Fibroblast of lung (primary cell): ENCODE measurements at regions not wholly inside any gene's neighbourhood (a gene's known extent, or its start where the extent isn't known, plus 50 kb on each side); places are given as distances from the start of the nearest gene placed in this dataset.

Experiments
- DNase-seq, 2 donors: peaks; one replicate each; pipeline versions ENCODE4 v3.0.0 to v3.0.0-alpha.2; 2010; ENCODE audit warnings: low read depth in 2 of 2
- H2AFZ ChIP-seq: 2 replicates; pipeline ENCODE4 v1.5.1; 2012; ENCODE audit warnings: low read length, control low read depth, inconsistent platforms
- H3K27ac ChIP-seq: 2 replicates; pipeline ENCODE4 v1.5.1; 2011; ENCODE audit warnings: low read length, control low read depth; ENCODE audit not compliant: insufficient read depth
- H3K27me3 ChIP-seq: 2 replicates; pipeline ENCODE4 v1.5.1; 2011; ENCODE audit warnings: mild to moderate bottlenecking, low read length; ENCODE audit not compliant: control insufficient read depth, insufficient read depth
- H3K36me3 ChIP-seq: 2 replicates; pipeline ENCODE4 v1.5.1; 2011; ENCODE audit warnings: low read length; ENCODE audit not compliant: control insufficient read depth, insufficient read depth
- H3K4me1 ChIP-seq: 2 replicates; pipeline ENCODE4 v1.5.1; 2011; ENCODE audit warnings: low read length; ENCODE audit not compliant: control insufficient read depth, insufficient read depth; ENCODE audit errors: extremely low read depth
- H3K4me2 ChIP-seq: 2 replicates; pipeline ENCODE4 v1.5.1; 2011; ENCODE audit warnings: low read length, control low read depth; ENCODE audit not compliant: insufficient read depth; ENCODE audit errors: extremely low read depth
- H3K4me3 ChIP-seq, 4 experiments: fragments of 200-600 bp in 1 of 4; sonication (generic) in 1 of 4; replicated peaks in 1 of 4; 2 replicates each; pipeline ENCODE4 v1.5.1; 2011 to 2016; ENCODE audit warnings: low read length in 4 of 4, low read depth in 3 of 4, mild to moderate bottlenecking in 3 of 4, control low read depth in 2 of 4, inconsistent platforms in 1 of 4, mixed read lengths in 1 of 4; ENCODE audit not compliant: insufficient read depth in 1 of 4; ENCODE audit errors: control extremely low read depth in 1 of 4
- H3K79me2 ChIP-seq: 2 replicates; pipeline ENCODE4 v1.5.1; 2012; ENCODE audit warnings: mild to moderate bottlenecking, low read length, inconsistent platforms; ENCODE audit not compliant: control insufficient read depth, insufficient read depth
- H3K9ac ChIP-seq: 2 replicates; pipeline ENCODE4 v1.5.1; 2011; ENCODE audit warnings: mild to moderate bottlenecking, low read length, control low read depth; ENCODE audit not compliant: insufficient read depth
- H3K9me3 ChIP-seq: 2 replicates; pipeline ENCODE4 v1.5.1; 2012; ENCODE audit warnings: low read depth, low read length; ENCODE audit not compliant: control insufficient read depth, insufficient read depth
- H4K20me1 ChIP-seq: 2 replicates; pipeline ENCODE4 v1.5.1; 2011; ENCODE audit warnings: low read length; ENCODE audit not compliant: control insufficient read depth, insufficient read depth; ENCODE audit errors: extremely low read depth
- EZH2 ChIP-seq: IDR thresholded peaks from 2 replicates; pipeline ENCODE4 v1.5.1; 2012; ENCODE audit warnings: low read length, control low read depth, mild to moderate bottlenecking; ENCODE audit errors: missing control alignments
- TF ChIP-seq, protein P1 (sequence below), 2 donors: IDR thresholded peaks in 1 of 2; conservative IDR thresholded peaks in 1 of 2; 1 replicate in 1 of 2; 2 replicates in 1 of 2; pipeline ENCODE4 v1.5.1; 2011 to 2012; ENCODE audit warnings: low read length in 2 of 2, control low read depth in 1 of 2, inconsistent platforms in 1 of 2, low read depth in 1 of 2, mild to moderate bottlenecking in 1 of 2

- DNase-seq = no peak
- no peak overlapping the region for H2AFZ ChIP-seq
- no peaks in the 10 kb centered on the region for H3K27me3 ChIP-seq
- H3K36me3 ChIP-seq = no peaks in the 10 kb centered on the region
- H4K20me1 ChIP-seq = no peaks in the 10 kb centered on the region
- H3K9me3 ChIP-seq = no peaks in the 10 kb centered on the region
- H3K27ac ChIP-seq = no peak overlapping the region
- H3K79me2 ChIP-seq = no peaks in the 10 kb centered on the region
- no peak for TF ChIP-seq EZH2
- TF ChIP-seq, protein P1, sequence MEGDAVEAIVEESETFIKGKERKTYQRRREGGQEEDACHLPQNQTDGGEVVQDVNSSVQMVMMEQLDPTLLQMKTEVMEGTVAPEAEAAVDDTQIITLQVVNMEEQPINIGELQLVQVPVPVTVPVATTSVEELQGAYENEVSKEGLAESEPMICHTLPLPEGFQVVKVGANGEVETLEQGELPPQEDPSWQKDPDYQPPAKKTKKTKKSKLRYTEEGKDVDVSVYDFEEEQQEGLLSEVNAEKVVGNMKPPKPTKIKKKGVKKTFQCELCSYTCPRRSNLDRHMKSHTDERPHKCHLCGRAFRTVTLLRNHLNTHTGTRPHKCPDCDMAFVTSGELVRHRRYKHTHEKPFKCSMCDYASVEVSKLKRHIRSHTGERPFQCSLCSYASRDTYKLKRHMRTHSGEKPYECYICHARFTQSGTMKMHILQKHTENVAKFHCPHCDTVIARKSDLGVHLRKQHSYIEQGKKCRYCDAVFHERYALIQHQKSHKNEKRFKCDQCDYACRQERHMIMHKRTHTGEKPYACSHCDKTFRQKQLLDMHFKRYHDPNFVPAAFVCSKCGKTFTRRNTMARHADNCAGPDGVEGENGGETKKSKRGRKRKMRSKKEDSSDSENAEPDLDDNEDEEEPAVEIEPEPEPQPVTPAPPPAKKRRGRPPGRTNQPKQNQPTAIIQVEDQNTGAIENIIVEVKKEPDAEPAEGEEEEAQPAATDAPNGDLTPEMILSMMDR (conservative IDR thresholded peaks at IDR 0.05 in 1 of 2, IDR thresholded peaks at IDR 0.05 in 1 of 2; ENCODE audit: low read depth in 1 of 2, low read length in 2 of 2) = no peak
- H3K4me1 ChIP-seq = no peaks in the 10 kb centered on the region
- H3K4me3 ChIP-seq = no peak overlapping the region
- H3K9ac ChIP-seq = no peak overlapping the region
- no peak overlapping the region for H3K4me2 ChIP-seq
Observed at GRCh38 chr4:56219447-56219846, 167.8 kb downstream of the AASDH start.

GRCh38 chr4:56218230-56218895 lies 168.9 kb downstream of the AASDH start:
- Histone ChIP-seq H3K9me3 (no peaks in the 10 kb centered on the region), H3K4me1 (no peaks in the 10 kb centered on the region), H3K27ac (no peak overlapping the region), H4K20me1 (no peaks in the 10 kb centered on the region), H3K27me3 (no peaks in the 10 kb centered on the region), H3K36me3 (no peaks in the 10 kb centered on the region), H3K79me2 (no peaks in the 10 kb centered on the region), H3K4me2 (no peak overlapping the region), H3K9ac (no peak overlapping the region), H2AFZ (no peak overlapping the region), H3K4me3 (no peak overlapping the region)
- no peak for DNase-seq
- TF ChIP-seq, protein P1 (conservative IDR thresholded peaks at IDR 0.05 in 1 of 2, IDR thresholded peaks at IDR 0.05 in 1 of 2; ENCODE audit: low read depth in 1 of 2, low read length in 2 of 2) = no peak
- TF ChIP-seq EZH2 = no peak

DNA sequence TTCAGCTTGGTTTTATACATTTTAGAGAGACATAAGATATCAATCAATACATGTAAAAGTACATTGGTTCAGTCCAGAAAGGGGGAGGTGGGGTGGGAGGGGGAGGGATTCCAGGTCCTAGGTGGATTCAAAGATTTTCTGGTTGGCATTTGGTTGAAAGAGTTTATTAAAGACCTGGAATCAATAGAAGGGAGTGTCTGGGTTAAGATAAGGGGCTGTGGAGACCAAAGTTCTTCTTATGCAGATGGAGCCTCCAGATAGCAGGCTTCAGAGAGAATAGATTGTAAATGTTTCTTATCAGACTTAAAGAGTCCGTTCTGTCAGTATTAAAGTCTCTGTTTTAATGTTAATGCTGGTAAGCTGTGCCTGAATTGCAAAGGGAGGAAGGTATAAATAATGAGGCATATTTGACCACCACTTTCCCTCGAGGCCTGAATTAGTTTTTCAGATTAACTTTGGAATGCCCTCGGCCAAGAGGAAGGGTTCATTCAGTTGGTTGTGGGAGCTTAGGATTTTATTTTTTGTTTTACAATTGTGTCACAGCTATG lies 169.9 kb downstream of the AASDH start:
- Histone ChIP-seq H3K9ac (no peak overlapping the region), H3K9me3 (no peaks in the 10 kb centered on the region), H3K36me3 (no peaks in the 10 kb centered on the region), H3K27ac (no peak overlapping the region), H3K4me2 (no peak overlapping the region), H3K79me2 (no peaks in the 10 kb centered on the region), H3K27me3 (no peaks in the 10 kb centered on the region), H3K4me3 (no peak overlapping the region), H4K20me1 (no peaks in the 10 kb centered on the region), H3K4me1 (no peaks in the 10 kb centered on the region), H2AFZ (no peak overlapping the region)
- DNase-seq = no peak
- TF ChIP-seq EZH2 = no peak
- TF ChIP-seq, protein P1 (conservative IDR thresholded peaks at IDR 0.05 in 1 of 2, IDR thresholded peaks at IDR 0.05 in 1 of 2; ENCODE audit: low read depth in 1 of 2, low read length in 2 of 2) = no peak
